PC-9 (cell line): ENCODE measurements at regions not wholly inside any gene's neighbourhood (a gene's known extent, or its start where the extent isn't known, plus 50 kb on each side); places are given as distances from the start of the nearest gene placed in this dataset.

Source experiments
- BruUV-seq: library from RNA; stranded (reverse); fragments of 400-500 nt; replicated peaks from 2 replicates; lab custom pipeline; 2021; lab: Mats Ljungman, UMichigan
- CTCF ChIA-PET: fragments of 300-600 bp; sonication (Branson Sonifier 250); formaldehyde crosslinking; loops from one replicate; lab custom pipeline; 2022; ENCODE audit warnings: antibody characterized with exemption; lab: Charles Lee
- POLR2A ChIA-PET: fragments of 300-600 bp; sonication (Branson Sonifier 250); formaldehyde crosslinking; loops from one replicate; lab custom pipeline; 2022; ENCODE audit warnings: antibody characterized with exemption; ENCODE audit not compliant: unreplicated experiment; lab: Charles Lee
- DNase-seq, 2 experiments: peaks; one replicate each; pipeline versions ENCODE4 v3.0.0 to v3.0.0-alpha.2; 2015 to 2022; ENCODE audit warnings: mixed read lengths in 1 of 2
- H2AFZ ChIP-seq: fragments of 200-600 bp; sonication (generic); 2 replicates; pipeline ENCODE4 v1.8.1; 2017; ENCODE audit warnings: antibody characterized with exemption
- H3F3A ChIP-seq: fragments of 200-600 bp; sonication (generic); 2 replicates; pipeline ENCODE4 v1.8.1; 2017; ENCODE audit warnings: antibody characterized with exemption, mild to moderate bottlenecking, low read depth; ENCODE audit not compliant: insufficient read depth
- H3K27ac ChIP-seq: fragments of 200-600 bp; sonication (generic); 2 replicates; pipeline ENCODE4 v1.6.1; 2016; ENCODE audit warnings: mixed run types
- H3K27me3 ChIP-seq: fragments of 200-600 bp; sonication (generic); 2 replicates; pipeline ENCODE4 v1.6.1; 2016; ENCODE audit warnings: low read depth, mixed run types; ENCODE audit not compliant: insufficient read depth
- H3K36me3 ChIP-seq: fragments of 200-600 bp; sonication (generic); 2 replicates; pipeline ENCODE4 v1.6.1; 2016; ENCODE audit warnings: low read depth, mixed run types
- H3K4me1 ChIP-seq: fragments of 200-600 bp; sonication (generic); replicated peaks from 2 replicates; pipeline ENCODE4 v1.6.1; 2016; ENCODE audit warnings: mixed run types; ENCODE audit not compliant: insufficient read depth
- H3K4me2 ChIP-seq: fragments of 200-600 bp; sonication (generic); 2 replicates; pipeline ENCODE4 v1.6.1; 2017; ENCODE audit warnings: mixed run types
- H3K4me3 ChIP-seq: fragments of 200-600 bp; sonication (generic); 2 replicates; pipeline ENCODE4 v1.6.1; 2016; ENCODE audit warnings: mixed run types
- H3K79me2 ChIP-seq: fragments of 200-600 bp; sonication (generic); 2 replicates; pipeline ENCODE4 v1.6.1; 2017; ENCODE audit warnings: low read depth, mixed run types
- H3K9me2 ChIP-seq: fragments of 200-600 bp; sonication (generic); 2 replicates; pipeline ENCODE4 v1.8.1; 2017; ENCODE audit warnings: mild to moderate bottlenecking; ENCODE audit not compliant: insufficient read depth
- H3K9me3 ChIP-seq: fragments of 200-600 bp; sonication (generic); 2 replicates; pipeline ENCODE4 v1.8.1; 2016; ENCODE audit warnings: low read depth; ENCODE audit not compliant: insufficient read depth
- H4K20me1 ChIP-seq: fragments of 200-600 bp; sonication (generic); 2 replicates; pipeline ENCODE4 v1.8.1; 2017; ENCODE audit not compliant: insufficient read depth
- CTCF ChIP-seq: fragments of 200-600 bp; sonication (generic); conservative IDR thresholded peaks from 2 replicates; pipeline ENCODE4 v1.6.1; 2017; ENCODE audit warnings: mixed run types, antibody characterized with exemption, mild to moderate bottlenecking, moderate library complexity
- EZH2 ChIP-seq: fragments of 200-600 bp; sonication (generic); IDR thresholded peaks from 2 replicates; pipeline ENCODE4 v1.8.0; 2017; ENCODE audit warnings: antibody characterized with exemption, low read depth
- intact Hi-C: fragments of 100-400 bp; cut with micrococcal nuclease; formaldehyde crosslinking; loops from one replicate; pipeline ENCODE4 v1.10.0; 2022; ENCODE audit not compliant: unreplicated experiment

DNA sequence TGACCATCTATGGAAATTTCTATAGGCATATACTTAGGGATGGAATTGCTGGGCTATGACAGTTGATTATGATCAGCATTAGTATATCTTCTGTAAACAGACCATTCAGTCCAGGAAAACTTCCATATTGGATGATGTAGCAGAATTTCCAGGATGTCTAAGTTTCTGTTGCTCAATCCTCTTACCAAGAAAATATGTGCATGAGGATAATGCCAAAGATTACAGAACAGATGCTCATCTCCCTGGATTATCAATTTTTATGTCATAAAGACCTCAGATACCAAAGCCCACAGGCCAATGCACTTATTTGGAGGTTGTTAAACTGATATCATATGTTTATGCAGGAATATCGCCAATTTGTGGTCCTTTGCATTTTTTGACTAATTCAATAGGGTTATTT lies 354.4 kb upstream of the FLRT2 start:
- Histone ChIP-seq H3K4me3 (no peak overlapping the region), H3K4me1 (no peaks in the 10 kb centered on the region), H3K9me2 (no peaks in the 10 kb centered on the region), H3K9me3 (no peaks in the 10 kb centered on the region), H3K4me2 (no peak overlapping the region), H3K27me3 (no peaks in the 10 kb centered on the region), H3K79me2 (no peaks in the 10 kb centered on the region), H4K20me1 (no peaks in the 10 kb centered on the region), H2AFZ (no peak overlapping the region), H3F3A (no peaks in the 10 kb centered on the region), H3K27ac (no peak overlapping the region), H3K36me3 (no peaks in the 10 kb centered on the region)
- BruUV-seq: no TSS peak
- intact Hi-C loops: no loop called here
- TF ChIP-seq CTCF: no peak
- TF ChIP-seq EZH2: no peak
- ChIA-PET CTCF (no interaction called here), POLR2A (no interaction called here)
- DNase-seq: no peak

- H3K36me3 ChIP-seq: no peaks in the 10 kb centered on the region
- no peaks in the 10 kb centered on the region for H3F3A ChIP-seq
- no peaks in the 10 kb centered on the region for H3K79me2 ChIP-seq
- no peak overlapping the region for H3K4me2 ChIP-seq
- CTCF ChIA-PET: no interaction called here
- POLR2A ChIA-PET: no interaction called here
- H3K27ac ChIP-seq: no peak overlapping the region
- H3K9me3 ChIP-seq: no peaks in the 10 kb centered on the region
- no peak overlapping the region for H3K4me3 ChIP-seq
- DNase-seq: no peak
- intact Hi-C loops: no loop called here
- BruUV-seq: no TSS peak
- no peaks in the 10 kb centered on the region for H3K9me2 ChIP-seq
- H3K27me3 ChIP-seq: no peaks in the 10 kb centered on the region
- TF ChIP-seq EZH2 (no peak), CTCF (no peak)
- H2AFZ ChIP-seq: no peak overlapping the region
- no peaks in the 10 kb centered on the region for H4K20me1 ChIP-seq
- no peaks in the 10 kb centered on the region for H3K4me1 ChIP-seq
Measured at GRCh38 chr14:85178864-85179263, 351.1 kb upstream of the FLRT2 start.

- ChIA-PET CTCF (no interaction called here), POLR2A (no interaction called here)
- H3K4me3 ChIP-seq: no peak overlapping the region
- TF ChIP-seq CTCF: no peak
- TF ChIP-seq EZH2: no peak
- H3K27ac ChIP-seq: no peak overlapping the region
- DNase-seq: no peak
- no peaks in the 10 kb centered on the region for H3F3A ChIP-seq
- H2AFZ ChIP-seq: no peak overlapping the region
- H4K20me1 ChIP-seq: no peaks in the 10 kb centered on the region
- no peaks in the 10 kb centered on the region for H3K79me2 ChIP-seq
- no peaks in the 10 kb centered on the region for H3K27me3 ChIP-seq
- no peak overlapping the region for H3K4me2 ChIP-seq
- H3K9me2 ChIP-seq: no peaks in the 10 kb centered on the region
- H3K36me3 ChIP-seq: no peaks in the 10 kb centered on the region
- no TSS peak for BruUV-seq
- H3K4me1 ChIP-seq: no peaks in the 10 kb centered on the region
- intact Hi-C loops: no loop called here
- no peaks in the 10 kb centered on the region for H3K9me3 ChIP-seq
Measured at GRCh38 chr14:85180876-85181275, 349.1 kb upstream of the FLRT2 start.
